Activated CD4-positive, alpha-beta T cell treated with anti-CD3 and anti-CD28 coated beads, Interleukin-2, amount 10 ng/mL, durations not matched to agents 24 days and 14 days (primary cell): ENCODE measurements at regions not wholly inside any gene's neighbourhood (a gene's known extent, or its start where the extent isn't known, plus 50 kb on each side); places are given as distances from the start of the nearest gene placed in this dataset.
"Not testable (repeated sequence)": the region's sequence is repeated elsewhere in the genome, so short reads cannot be mapped to it uniquely, and the experiment has no call there.

Source experiments
- DNase-seq: peaks from one replicate; pipeline ENCODE4 v3.0.0; 2022
- H3K27ac Mint-ChIP-seq: one replicate; pipeline ENCODE4 v1.8.0; 2022; ENCODE audit warnings: mild to moderate bottlenecking, mixed read lengths
- H3K27me3 Mint-ChIP-seq: one replicate; pipeline ENCODE4 v1.8.0; 2022; ENCODE audit warnings: mixed read lengths
- H3K36me3 Mint-ChIP-seq: one replicate; pipeline ENCODE4 v1.8.0; 2022; ENCODE audit warnings: low read depth, mild to moderate bottlenecking, mixed read lengths
- H3K4me1 Mint-ChIP-seq: one replicate; pipeline ENCODE4 v1.8.0; 2021; ENCODE audit warnings: mixed read lengths
- H3K4me3 Mint-ChIP-seq: one replicate; pipeline ENCODE4 v1.8.0; 2022; ENCODE audit warnings: mild to moderate bottlenecking, moderate library complexity, mixed read lengths
- H3K9me3 Mint-ChIP-seq: one replicate; pipeline ENCODE4 v1.8.0; 2021; ENCODE audit warnings: mixed read lengths
- intact Hi-C: fragments of 100-400 bp; cut with micrococcal nuclease; formaldehyde crosslinking; loops from one replicate; pipeline ENCODE4 v1.15.1; 2023

GRCh38 chr4:77500801-77501200 is 104.8 kb upstream of the CXCL13 start:
- Mint-ChIP-seq H3K4me1 (no peaks in the 10 kb centered on the region), H3K4me3 (no peak overlapping the region), H3K36me3 (no peaks in the 10 kb centered on the region), H3K9me3 (peaks cover 11% of the 10 kb centered on the region), H3K27ac (no peak overlapping the region), H3K27me3 (peaks cover 8% of the 10 kb centered on the region)
- intact Hi-C loops, result no loop called here
- no peak for DNase-seq

GRCh38 chr4:77501240-77501639 is 104.4 kb upstream of the CXCL13 start:
- intact Hi-C loops, result no loop called here
- H3K9me3 Mint-ChIP-seq, result peaks cover 11% of the 10 kb centered on the region

GRCh38 chr4:77501851-77502250 is 103.8 kb upstream of the CXCL13 start:
- intact Hi-C loops, result no loop called here
- DNase-seq, result no peak
- no peaks in the 10 kb centered on the region for H3K4me1 Mint-ChIP-seq
- H3K27me3 Mint-ChIP-seq, result peaks cover 8% of the 10 kb centered on the region
- H3K36me3 Mint-ChIP-seq, result no peaks in the 10 kb centered on the region
- peaks cover 10% of the 10 kb centered on the region for H3K9me3 Mint-ChIP-seq
- H3K27ac Mint-ChIP-seq, result no peak overlapping the region
- H3K4me3 Mint-ChIP-seq, result no peak overlapping the region

More at GRCh38 chr4:77501240-77501639, 104.4 kb upstream of the CXCL13 start:
- H3K36me3 Mint-ChIP-seq, result no peaks in the 10 kb centered on the region
- no peak overlapping the region for H3K27ac Mint-ChIP-seq
- H3K4me1 Mint-ChIP-seq, result no peaks in the 10 kb centered on the region
- H3K4me3 Mint-ChIP-seq, result no peak overlapping the region
- peaks cover 8% of the 10 kb centered on the region for H3K27me3 Mint-ChIP-seq
- no peak for DNase-seq

- intact Hi-C loops, result no loop called here
- H3K9me3 Mint-ChIP-seq, result peaks cover 8% of the 10 kb centered on the region
- no peak overlapping the region for H3K4me3 Mint-ChIP-seq
- no peaks in the 10 kb centered on the region for H3K4me1 Mint-ChIP-seq
- H3K27ac Mint-ChIP-seq, result no peak overlapping the region
- no peaks in the 10 kb centered on the region for H3K36me3 Mint-ChIP-seq
- DNase-seq, result no peak
- peaks cover 8% of the 10 kb centered on the region for H3K27me3 Mint-ChIP-seq
Measured at GRCh38 chr4:77504407-77504806, 101.2 kb upstream of the CXCL13 start.

- no peak overlapping the region for H3K4me3 Mint-ChIP-seq
- DNase-seq, result no peak
- intact Hi-C loops, result no loop called here
- H3K27me3 Mint-ChIP-seq, result peaks cover 6% of the 10 kb centered on the region
- no peak overlapping the region for H3K27ac Mint-ChIP-seq
- H3K9me3 Mint-ChIP-seq, result peaks cover 8% of the 10 kb centered on the region
- no peaks in the 10 kb centered on the region for H3K36me3 Mint-ChIP-seq
- no peaks in the 10 kb centered on the region for H3K4me1 Mint-ChIP-seq
Measured at GRCh38 chr4:77505275-77505957, 100.2 kb upstream of the CXCL13 start.

- intact Hi-C loops, result no loop called here
- Mint-ChIP-seq H3K9me3 (peaks cover 8% of the 10 kb centered on the region), H3K4me1 (no peaks in the 10 kb centered on the region), H3K27ac (no peak overlapping the region), H3K27me3 (peaks cover 6% of the 10 kb centered on the region), H3K36me3 (no peaks in the 10 kb centered on the region), H3K4me3 (no peak overlapping the region)
- no peak for DNase-seq
Measured at GRCh38 chr4:77505958-77506319, 99.7 kb upstream of the CXCL13 start.

- Mint-ChIP-seq H3K27me3 (no peaks in the 10 kb centered on the region), H3K36me3 (no peaks in the 10 kb centered on the region), H3K27ac (no peak overlapping the region), H3K4me3 (no peak overlapping the region), H3K4me1 (no peaks in the 10 kb centered on the region), H3K9me3 (peaks cover 4% of the 10 kb centered on the region)
- intact Hi-C loops, result no loop called here
- DNase-seq, result no peak
Measured at GRCh38 chr4:77510367-77510766, 95.3 kb upstream of the CXCL13 start.

- H3K4me1 Mint-ChIP-seq, result peaks cover 6% of the 10 kb centered on the region
- no peak overlapping the region for H3K27ac Mint-ChIP-seq
- DNase-seq, result no peak
- peaks cover 11% of the 10 kb centered on the region for H3K27me3 Mint-ChIP-seq
- no peak overlapping the region for H3K4me3 Mint-ChIP-seq
- intact Hi-C loops, result no loop called here
- H3K36me3 Mint-ChIP-seq, result no peaks in the 10 kb centered on the region
- H3K9me3 Mint-ChIP-seq, result peaks cover 28% of the 10 kb centered on the region
Measured at GRCh38 chr4:77525538-77525937, 80.1 kb upstream of the CXCL13 start.

- H3K4me1 Mint-ChIP-seq, H3K36me3 Mint-ChIP-seq, DNase-seq, H3K4me3 Mint-ChIP-seq, intact Hi-C loops, H3K27ac Mint-ChIP-seq: not testable (repeated sequence)
- Mint-ChIP-seq H3K9me3 (peaks cover 32% of the 10 kb centered on the region), H3K27me3 (peaks cover 19% of the 10 kb centered on the region)
Measured at GRCh38 chr4:77527900-77528299, 77.7 kb upstream of the CXCL13 start.

GRCh38 chr4:77538144-77538543 is 67.5 kb upstream of the CXCL13 start:
- intact Hi-C loops, result loop anchor here (1.0 to 5.0 kb wide), 3 partner anchors 43 to 71 kb away; no protein-coding TSS in a partner anchor
- peaks cover 5% of the 10 kb centered on the region for H3K27me3 Mint-ChIP-seq

GRCh38 chr4:77538574-77539157 is 67.0 kb upstream of the CXCL13 start:
- DNase-seq, result no peak
- H3K4me3 Mint-ChIP-seq, result peak overlapping the region; percentile 43
- H3K36me3 Mint-ChIP-seq, result peaks cover 4% of the 10 kb centered on the region
- peak overlapping the region; percentile 82 for H3K27ac Mint-ChIP-seq
- H3K9me3 Mint-ChIP-seq, result peaks cover 16% of the 10 kb centered on the region
- intact Hi-C loops, result loop anchor here (1.0 to 5.0 kb wide), 3 partner anchors 43 to 71 kb away; no protein-coding TSS in a partner anchor
- H3K27me3 Mint-ChIP-seq, result peaks cover 5% of the 10 kb centered on the region
- H3K4me1 Mint-ChIP-seq, result peaks cover 28% of the 10 kb centered on the region

More at GRCh38 chr4:77538144-77538543, 67.5 kb upstream of the CXCL13 start:
- Mint-ChIP-seq H3K27ac (peak overlapping the region; percentile 82), H3K4me3 (peak overlapping the region; percentile 43), H3K36me3 (peaks cover 4% of the 10 kb centered on the region), H3K4me1 (peaks cover 28% of the 10 kb centered on the region), H3K9me3 (peaks cover 16% of the 10 kb centered on the region)
- DNase-seq, result peak; percentile 62
